HCT116 (cell line): ENCODE measurements at regions not wholly inside any gene's neighbourhood (a gene's known extent, or its start where the extent isn't known, plus 50 kb on each side); places are given as distances from the start of the nearest gene placed in this dataset.

Source experiments
- ATAC-seq: fragments of 200-7000 bp; cut with Tn5 transposase; 2 replicates; pipeline ENCODE4 v1.9.1; 2020; ENCODE audit warnings: mild to moderate bottlenecking, moderate library complexity
- BruUV-seq: library from RNA; stranded (reverse); fragments of 400-500 nt; replicated peaks from 2 replicates; lab custom pipeline; 2021; lab: Mats Ljungman, UMichigan
- CTCF ChIA-PET: fragments of 300-600 bp; sonication (Branson Sonifier 250); formaldehyde crosslinking; loops from one replicate; lab custom pipeline; 2021; ENCODE audit warnings: antibody characterized with exemption; lab: Charles Lee
- POLR2A ChIA-PET: fragments of 300-600, 350-600 bp; sonication (Branson Sonifier 250); formaldehyde crosslinking; loops from one replicate; lab custom pipeline; 2021; ENCODE audit warnings: antibody characterized with exemption; lab: Charles Lee
- RAD21 ChIA-PET, 2 experiments: fragments of 300-600 bp; sonication (Branson Sonifier 250); formaldehyde crosslinking; loops; one replicate each; lab custom pipeline; 2023; ENCODE audit warnings: low total read pairs in 2 of 2; ENCODE audit not compliant: uncharacterized antibody in 2 of 2, unreplicated experiment in 2 of 2, low non-redundant PET in 1 of 2; lab: Charles Lee
- DNase-seq: peaks from one replicate; pipeline ENCODE4 v3.0.0-alpha.2; 2010; ENCODE audit warnings: low read depth, low spot score
- H2AFZ ChIP-seq: fragments of 200-600 bp; shearing (Covaris generic), sonication (generic); 2 replicates; pipeline ENCODE4 v1.6.1; 2017; ENCODE audit warnings: low read depth, mixed run types, mixed read lengths, antibody characterized with exemption, low read length; ENCODE audit not compliant: poor library complexity, severe bottlenecking
- H3K27ac ChIP-seq: 2 replicates; pipeline ENCODE4 v1.5.1; 2012; ENCODE audit warnings: low read depth, low read length
- H3K27me3 ChIP-seq: fragments of 200-600 bp; sonication (generic); 2 replicates; pipeline ENCODE4 v1.6.1; 2016; ENCODE audit warnings: mixed run types, low read length, mixed read lengths; ENCODE audit not compliant: insufficient read depth
- H3K36me3 ChIP-seq, 2 experiments: fragments of 200-500 bp in 1 of 2; fragments of 200-600 bp in 1 of 2; sonication (Bioruptor generic) in 1 of 2; sonication (generic) in 1 of 2; 2 replicates each; pipeline versions ENCODE4 v1.5.1 to v1.6.1; 2014 to 2016; ENCODE audit warnings: low read length in 2 of 2, inconsistent platforms in 1 of 2, mixed read lengths in 1 of 2, mixed run types in 1 of 2; ENCODE audit not compliant: insufficient read depth in 2 of 2, control insufficient read depth in 1 of 2
- H3K4me1 ChIP-seq, 2 experiments: fragments of 200-600 bp in 1 of 2; sonication (generic) in 1 of 2; 2 replicates each; pipeline versions ENCODE4 v1.5.1 to v1.6.1; 2012 to 2017; ENCODE audit warnings: low read length in 2 of 2, inconsistent platforms in 1 of 2, mild to moderate bottlenecking in 1 of 2, mixed read lengths in 1 of 2, mixed run types in 1 of 2, moderate library complexity in 1 of 2; ENCODE audit not compliant: insufficient read depth in 2 of 2, control insufficient read depth in 1 of 2
- H3K4me2 ChIP-seq: fragments of 200-600 bp; sonication (generic); 2 replicates; pipeline ENCODE4 v1.6.1; 2017; ENCODE audit warnings: mixed run types, low read length, mixed read lengths
- H3K4me3 ChIP-seq, 2 experiments: fragments of 200-600 bp in 1 of 2; sonication (generic) in 1 of 2; replicated peaks in 1 of 2; 2 replicates each; pipeline ENCODE4 v1.5.1; 2011 to 2016; ENCODE audit warnings: low read length in 2 of 2, control low read depth in 1 of 2, low read depth in 1 of 2, mild to moderate bottlenecking in 1 of 2, mixed read lengths in 1 of 2, mixed run types in 1 of 2
- H3K79me2 ChIP-seq: fragments of 200-600 bp; sonication (generic); 2 replicates; pipeline ENCODE4 v1.6.1; 2017; ENCODE audit warnings: mild to moderate bottlenecking, mixed run types, low read length, moderate library complexity, mixed read lengths; ENCODE audit not compliant: insufficient read depth
- H3K9ac ChIP-seq: fragments of 200-600 bp; sonication (generic); 2 replicates; pipeline ENCODE4 v1.6.1; 2016; ENCODE audit warnings: low read length, mixed read lengths
- H3K9me2 ChIP-seq: fragments of 200-600 bp; sonication (generic), shearing (Covaris generic); 2 replicates; pipeline ENCODE4 v1.6.1; 2017; ENCODE audit warnings: mixed run types, mild to moderate bottlenecking, moderate library complexity; ENCODE audit not compliant: insufficient read depth
- H3K9me3 ChIP-seq, 2 experiments: fragments of 200-500 bp in 1 of 2; fragments of 200-600 bp in 1 of 2; sonication (Bioruptor generic) in 1 of 2; sonication (generic) in 1 of 2; 2 replicates each; pipeline ENCODE4 v1.6.1; 2014 to 2017; ENCODE audit warnings: low read length in 2 of 2, mixed read lengths in 2 of 2, inconsistent platforms in 1 of 2, low read depth in 1 of 2, mild to moderate bottlenecking in 1 of 2, mixed run types in 1 of 2, moderate library complexity in 1 of 2; ENCODE audit not compliant: control insufficient read depth in 1 of 2, insufficient read depth in 1 of 2
- H4K20me1 ChIP-seq: fragments of 200-600 bp; sonication (generic), shearing (Covaris generic); 2 replicates; pipeline ENCODE4 v1.6.1; 2017; ENCODE audit warnings: mixed run types, mild to moderate bottlenecking, moderate library complexity; ENCODE audit not compliant: insufficient read depth
- CBX3 ChIP-seq: IDR thresholded peaks from 2 replicates; pipeline ENCODE4 v1.6.1; 2012; ENCODE audit warnings: low read depth
- EGR1 ChIP-seq: IDR thresholded peaks from 2 replicates; pipeline ENCODE4 v1.6.1; 2012; ENCODE audit warnings: low read depth
- ELF1 ChIP-seq: IDR thresholded peaks from 2 replicates; pipeline ENCODE4 v1.6.1; 2012; ENCODE audit warnings: low read depth, borderline replicate concordance
- EZH2phosphoT487 ChIP-seq: fragments of 200-600 bp; IDR thresholded peaks from 2 replicates; pipeline ENCODE4 v1.6.1; 2018; ENCODE audit warnings: antibody characterized with exemption, borderline replicate concordance
- FOSL1 ChIP-seq: IDR thresholded peaks from 2 replicates; pipeline ENCODE4 v1.6.1; 2012; ENCODE audit warnings: low read depth
- JUND ChIP-seq: IDR thresholded peaks from 2 replicates; pipeline ENCODE4 v1.6.1; 2012
- POLR2A ChIP-seq: IDR thresholded peaks from 2 replicates; pipeline ENCODE4 v1.7.0; 2011; ENCODE audit warnings: borderline replicate concordance; ENCODE audit not compliant: insufficient read depth, insufficient read length; ENCODE audit errors: extremely low read depth
- POLR2AphosphoS5 ChIP-seq: IDR thresholded peaks from 2 replicates; pipeline ENCODE4 v1.6.1; 2011; ENCODE audit warnings: mild to moderate bottlenecking, low read depth, low read length, moderate library complexity
- RAD21 ChIP-seq: IDR thresholded peaks from 2 replicates; pipeline ENCODE4 v1.6.1; 2012; ENCODE audit warnings: low read depth, mild to moderate bottlenecking
- SIN3A ChIP-seq: IDR thresholded peaks from 2 replicates; pipeline ENCODE4 v1.6.1; 2012; ENCODE audit warnings: low read depth
- SP1 ChIP-seq: IDR thresholded peaks from 2 replicates; pipeline ENCODE4 v1.6.1; 2012; ENCODE audit warnings: low read depth
- TCF7L2 ChIP-seq: IDR thresholded peaks from 2 replicates; pipeline ENCODE4 v1.7.0; 2011; ENCODE audit warnings: borderline replicate concordance, inconsistent platforms; ENCODE audit not compliant: insufficient read depth, insufficient read length; ENCODE audit errors: extremely low read depth
- ZNF274 ChIP-seq: fragments of 200-500 bp; sonication (Bioruptor generic); IDR thresholded peaks from 2 replicates; pipeline ENCODE4 v1.6.1; 2014; ENCODE audit warnings: mild to moderate bottlenecking, low read depth, low read length, inconsistent platforms
- intact Hi-C: fragments of 100-400 bp; cut with micrococcal nuclease; formaldehyde crosslinking; loops from 2 replicates; pipeline ENCODE4 v1.10.0; 2022
- TF ChIP-seq, protein P1 (sequence below): IDR thresholded peaks from 2 replicates; pipeline ENCODE4 v1.6.1; 2011; ENCODE audit warnings: mild to moderate bottlenecking, low read length, moderate library complexity; ENCODE audit not compliant: insufficient replicate concordance; ENCODE audit errors: extremely low read depth
- TF ChIP-seq, protein P2 (sequence below), 3 experiments: fragments of 200-600 bp in 1 of 3; sonication (generic) in 1 of 3; IDR thresholded peaks in 2 of 3; conservative IDR thresholded peaks in 1 of 3; 2 replicates each; pipeline ENCODE4 v1.5.1; 2012 to 2017; ENCODE audit warnings: low read depth in 2 of 3, low read length in 2 of 3, antibody characterized with exemption in 1 of 3, borderline replicate concordance in 1 of 3, control low read depth in 1 of 3, mild to moderate bottlenecking in 1 of 3, mixed read lengths in 1 of 3, mixed run types in 1 of 3, moderate library complexity in 1 of 3; ENCODE audit not compliant: insufficient read depth in 1 of 3
- TF ChIP-seq, protein P3 (sequence below): IDR thresholded peaks from 2 replicates; pipeline ENCODE4 v1.6.1; 2012
- TF ChIP-seq, protein P4 (sequence below): IDR thresholded peaks from 2 replicates; pipeline ENCODE4 v1.6.1; 2012
- TF ChIP-seq, protein P5 (sequence below): IDR thresholded peaks from 2 replicates; pipeline ENCODE4 v1.6.1; 2012; ENCODE audit warnings: low read depth

DNA sequence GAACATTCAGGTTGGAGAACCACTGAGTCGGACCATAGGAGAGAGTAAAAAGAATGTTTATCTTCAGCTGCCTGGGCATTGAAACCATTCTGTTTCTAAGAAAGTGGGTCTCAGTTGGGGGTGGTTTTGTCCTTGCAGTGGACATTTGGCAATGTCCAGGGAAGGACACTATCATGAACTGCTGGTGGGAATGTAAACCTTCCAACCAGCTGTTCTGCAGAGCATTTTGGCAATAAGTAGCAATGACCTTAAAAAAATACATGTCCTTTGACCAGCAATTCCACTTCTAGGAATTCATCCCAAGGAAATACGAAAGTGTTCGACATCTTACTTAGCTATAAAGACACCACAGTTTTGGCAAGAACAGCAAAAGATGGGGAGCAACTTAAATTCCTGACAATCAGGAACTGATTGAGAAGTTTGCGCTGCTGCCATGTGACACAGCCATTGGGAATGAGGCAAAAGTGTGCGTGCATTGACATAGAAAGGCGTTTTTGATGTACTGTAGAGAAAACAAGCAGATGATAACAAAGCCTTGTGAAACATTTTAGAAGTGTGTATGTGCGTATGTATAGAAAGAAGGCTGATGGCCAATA, 82.9 kb upstream of the MAP1LC3B2 start:
- intact Hi-C loops, result no loop called here
- Histone ChIP-seq H3K27ac (no peak overlapping the region), H3K9me3 (peaks cover 12 to 21% of the 10 kb centered on the region in 2 experiments; a peak in 2 of 4 replicates), H3K4me1 (peaks cover 3 to 27% of the 10 kb centered on the region in 2 experiments; a peak in 2 of 4 replicates), H3K9me2 (no peaks in the 10 kb centered on the region), H3K4me2 (no peak overlapping the region), H3K27me3 (no peaks in the 10 kb centered on the region), H3K79me2 (no peaks in the 10 kb centered on the region), H3K36me3 (no peaks in the 10 kb centered on the region), H2AFZ (no peak overlapping the region), H3K4me3 (no peak overlapping the region), H4K20me1 (no peaks in the 10 kb centered on the region), H3K9ac (no peak overlapping the region)
- ChIA-PET CTCF (no interaction called here), POLR2A (no interaction called here), RAD21 (no interaction called here)
- no peak for ATAC-seq
- BruUV-seq, result no TSS peak
- no peak for DNase-seq
- TF ChIP-seq, protein P1, sequence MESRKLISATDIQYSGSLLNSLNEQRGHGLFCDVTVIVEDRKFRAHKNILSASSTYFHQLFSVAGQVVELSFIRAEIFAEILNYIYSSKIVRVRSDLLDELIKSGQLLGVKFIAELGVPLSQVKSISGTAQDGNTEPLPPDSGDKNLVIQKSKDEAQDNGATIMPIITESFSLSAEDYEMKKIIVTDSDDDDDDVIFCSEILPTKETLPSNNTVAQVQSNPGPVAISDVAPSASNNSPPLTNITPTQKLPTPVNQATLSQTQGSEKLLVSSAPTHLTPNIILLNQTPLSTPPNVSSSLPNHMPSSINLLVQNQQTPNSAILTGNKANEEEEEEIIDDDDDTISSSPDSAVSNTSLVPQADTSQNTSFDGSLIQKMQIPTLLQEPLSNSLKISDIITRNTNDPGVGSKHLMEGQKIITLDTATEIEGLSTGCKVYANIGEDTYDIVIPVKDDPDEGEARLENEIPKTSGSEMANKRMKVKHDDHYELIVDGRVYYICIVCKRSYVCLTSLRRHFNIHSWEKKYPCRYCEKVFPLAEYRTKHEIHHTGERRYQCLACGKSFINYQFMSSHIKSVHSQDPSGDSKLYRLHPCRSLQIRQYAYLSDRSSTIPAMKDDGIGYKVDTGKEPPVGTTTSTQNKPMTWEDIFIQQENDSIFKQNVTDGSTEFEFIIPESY, result no peak
- TF ChIP-seq POLR2A (no peak), FOSL1 (no peak), CBX3 (no peak), JUND (no peak), SIN3A (no peak), POLR2AphosphoS5 (no peak), ZNF274 (no peak), EZH2phosphoT487 (no peak), RAD21 (no peak), TCF7L2 (no peak), EGR1 (no peak), ELF1 (no peak), SP1 (no peak)
- TF ChIP-seq, protein P2, sequence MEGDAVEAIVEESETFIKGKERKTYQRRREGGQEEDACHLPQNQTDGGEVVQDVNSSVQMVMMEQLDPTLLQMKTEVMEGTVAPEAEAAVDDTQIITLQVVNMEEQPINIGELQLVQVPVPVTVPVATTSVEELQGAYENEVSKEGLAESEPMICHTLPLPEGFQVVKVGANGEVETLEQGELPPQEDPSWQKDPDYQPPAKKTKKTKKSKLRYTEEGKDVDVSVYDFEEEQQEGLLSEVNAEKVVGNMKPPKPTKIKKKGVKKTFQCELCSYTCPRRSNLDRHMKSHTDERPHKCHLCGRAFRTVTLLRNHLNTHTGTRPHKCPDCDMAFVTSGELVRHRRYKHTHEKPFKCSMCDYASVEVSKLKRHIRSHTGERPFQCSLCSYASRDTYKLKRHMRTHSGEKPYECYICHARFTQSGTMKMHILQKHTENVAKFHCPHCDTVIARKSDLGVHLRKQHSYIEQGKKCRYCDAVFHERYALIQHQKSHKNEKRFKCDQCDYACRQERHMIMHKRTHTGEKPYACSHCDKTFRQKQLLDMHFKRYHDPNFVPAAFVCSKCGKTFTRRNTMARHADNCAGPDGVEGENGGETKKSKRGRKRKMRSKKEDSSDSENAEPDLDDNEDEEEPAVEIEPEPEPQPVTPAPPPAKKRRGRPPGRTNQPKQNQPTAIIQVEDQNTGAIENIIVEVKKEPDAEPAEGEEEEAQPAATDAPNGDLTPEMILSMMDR (IDR thresholded peaks at IDR 0.05 in 2 of 3, conservative IDR thresholded peaks at IDR 0.05 in 1 of 3; ENCODE audit: borderline replicate concordance in 1 of 3, insufficient read depth in 1 of 3, low read depth in 2 of 3, low read length in 2 of 3), result no peak
- TF ChIP-seq, protein P3, sequence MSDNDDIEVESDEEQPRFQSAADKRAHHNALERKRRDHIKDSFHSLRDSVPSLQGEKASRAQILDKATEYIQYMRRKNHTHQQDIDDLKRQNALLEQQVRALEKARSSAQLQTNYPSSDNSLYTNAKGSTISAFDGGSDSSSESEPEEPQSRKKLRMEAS, result no peak
- TF ChIP-seq, protein P4, sequence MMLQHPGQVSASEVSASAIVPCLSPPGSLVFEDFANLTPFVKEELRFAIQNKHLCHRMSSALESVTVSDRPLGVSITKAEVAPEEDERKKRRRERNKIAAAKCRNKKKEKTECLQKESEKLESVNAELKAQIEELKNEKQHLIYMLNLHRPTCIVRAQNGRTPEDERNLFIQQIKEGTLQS, result no peak
- TF ChIP-seq, protein P5, sequence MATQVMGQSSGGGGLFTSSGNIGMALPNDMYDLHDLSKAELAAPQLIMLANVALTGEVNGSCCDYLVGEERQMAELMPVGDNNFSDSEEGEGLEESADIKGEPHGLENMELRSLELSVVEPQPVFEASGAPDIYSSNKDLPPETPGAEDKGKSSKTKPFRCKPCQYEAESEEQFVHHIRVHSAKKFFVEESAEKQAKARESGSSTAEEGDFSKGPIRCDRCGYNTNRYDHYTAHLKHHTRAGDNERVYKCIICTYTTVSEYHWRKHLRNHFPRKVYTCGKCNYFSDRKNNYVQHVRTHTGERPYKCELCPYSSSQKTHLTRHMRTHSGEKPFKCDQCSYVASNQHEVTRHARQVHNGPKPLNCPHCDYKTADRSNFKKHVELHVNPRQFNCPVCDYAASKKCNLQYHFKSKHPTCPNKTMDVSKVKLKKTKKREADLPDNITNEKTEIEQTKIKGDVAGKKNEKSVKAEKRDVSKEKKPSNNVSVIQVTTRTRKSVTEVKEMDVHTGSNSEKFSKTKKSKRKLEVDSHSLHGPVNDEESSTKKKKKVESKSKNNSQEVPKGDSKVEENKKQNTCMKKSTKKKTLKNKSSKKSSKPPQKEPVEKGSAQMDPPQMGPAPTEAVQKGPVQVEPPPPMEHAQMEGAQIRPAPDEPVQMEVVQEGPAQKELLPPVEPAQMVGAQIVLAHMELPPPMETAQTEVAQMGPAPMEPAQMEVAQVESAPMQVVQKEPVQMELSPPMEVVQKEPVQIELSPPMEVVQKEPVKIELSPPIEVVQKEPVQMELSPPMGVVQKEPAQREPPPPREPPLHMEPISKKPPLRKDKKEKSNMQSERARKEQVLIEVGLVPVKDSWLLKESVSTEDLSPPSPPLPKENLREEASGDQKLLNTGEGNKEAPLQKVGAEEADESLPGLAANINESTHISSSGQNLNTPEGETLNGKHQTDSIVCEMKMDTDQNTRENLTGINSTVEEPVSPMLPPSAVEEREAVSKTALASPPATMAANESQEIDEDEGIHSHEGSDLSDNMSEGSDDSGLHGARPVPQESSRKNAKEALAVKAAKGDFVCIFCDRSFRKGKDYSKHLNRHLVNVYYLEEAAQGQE, result no peak
